IMR-90 (cell line): ENCODE measurements at regions not wholly inside any gene's neighbourhood (a gene's known extent, or its start where the extent isn't known, plus 50 kb on each side); places are given as distances from the start of the nearest gene placed in this dataset.

Experiments
- BHLHE40 ChIP-seq: fragments of 150-350 bp; IDR thresholded peaks from 2 replicates; pipeline ENCODE4 v1.6.1; 2016; ENCODE audit warnings: mild to moderate bottlenecking, low read depth, low read length
- CEBPB ChIP-seq: IDR thresholded peaks from 2 replicates; pipeline ENCODE4 v1.6.1; 2012; ENCODE audit warnings: low read depth, low read length, improper control_type of control experiment
- CTCF ChIP-seq: conservative IDR thresholded peaks from 2 replicates; pipeline ENCODE4 v1.5.1; 2012; ENCODE audit warnings: mild to moderate bottlenecking, low read depth, low read length, improper control_type of control experiment
- ELK1 ChIP-seq: fragments of 150-350 bp; IDR thresholded peaks from 2 replicates; pipeline ENCODE4 v1.6.1; 2016; ENCODE audit warnings: low read depth, mild to moderate bottlenecking, low read length, moderate library complexity, borderline replicate concordance
- FOS ChIP-seq: fragments of 150-350 bp; IDR thresholded peaks from 2 replicates; pipeline ENCODE4 v1.6.1; 2016; ENCODE audit warnings: low read depth, low read length
- MAFK ChIP-seq: IDR thresholded peaks from 2 replicates; pipeline ENCODE4 v1.6.1; 2012; ENCODE audit warnings: low read depth, low read length, improper control_type of control experiment
- MAZ ChIP-seq: IDR thresholded peaks from 2 replicates; pipeline ENCODE4 v1.6.1; 2012; ENCODE audit warnings: low read depth, mild to moderate bottlenecking, low read length, improper control_type of control experiment, moderate library complexity, borderline replicate concordance
- POLR2A ChIP-seq: IDR thresholded peaks from 2 replicates; pipeline ENCODE4 v1.6.1; 2012; ENCODE audit warnings: mild to moderate bottlenecking, low read depth, low read length
- RAD21 ChIP-seq: IDR thresholded peaks from 2 replicates; pipeline ENCODE4 v1.6.1; 2012; ENCODE audit warnings: low read length, improper control_type of control experiment
- RFX5 ChIP-seq: IDR thresholded peaks from 2 replicates; pipeline ENCODE4 v1.8.0; 2012; ENCODE audit warnings: low read depth, mild to moderate bottlenecking, low read length, moderate library complexity
- SMC3 ChIP-seq: fragments of 150-350 bp; IDR thresholded peaks from 2 replicates; pipeline ENCODE4 v1.6.1; 2016; ENCODE audit warnings: low read depth, mild to moderate bottlenecking, antibody characterized with exemption, low read length, moderate library complexity
- TF ChIP-seq, protein P1 (sequence below): fragments of 150-350 bp; IDR thresholded peaks from 2 replicates; pipeline ENCODE4 v1.6.1; 2017; ENCODE audit warnings: mild to moderate bottlenecking, antibody characterized with exemption, low read length, low read depth

- TF ChIP-seq, protein P1, sequence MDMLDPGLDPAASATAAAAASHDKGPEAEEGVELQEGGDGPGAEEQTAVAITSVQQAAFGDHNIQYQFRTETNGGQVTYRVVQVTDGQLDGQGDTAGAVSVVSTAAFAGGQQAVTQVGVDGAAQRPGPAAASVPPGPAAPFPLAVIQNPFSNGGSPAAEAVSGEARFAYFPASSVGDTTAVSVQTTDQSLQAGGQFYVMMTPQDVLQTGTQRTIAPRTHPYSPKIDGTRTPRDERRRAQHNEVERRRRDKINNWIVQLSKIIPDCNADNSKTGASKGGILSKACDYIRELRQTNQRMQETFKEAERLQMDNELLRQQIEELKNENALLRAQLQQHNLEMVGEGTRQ: no peak
- TF ChIP-seq CTCF (no peak), MAFK (no peak), RAD21 (no peak), RFX5 (no peak), CEBPB (no peak), POLR2A (no peak), SMC3 (no peak), BHLHE40 (no peak), FOS (no peak), ELK1 (no peak), MAZ (no peak)
These were observed 1113.8 kb upstream of the LRRTM3 start for GRCh38 chr10:65811931-65812525.
